Lung (tissue), 11 donors: ENCODE measurements at regions not wholly inside any gene's neighbourhood (a gene's known extent, or its start where the extent isn't known, plus 50 kb on each side); places are given as distances from the start of the nearest gene placed in this dataset.

ENCODE experiments used
- ATAC-seq: fragments of 200-7000 bp; cut with Tn5 transposase; one replicate; pipeline ENCODE4 v1.9.1; 2020; ENCODE audit warnings: moderate number of reproducible peaks; ENCODE audit not compliant: insufficient read depth, low FRiP score
- DNase-seq, 3 donors: peaks; one replicate each; pipeline ENCODE4 v3.0.0-alpha.2; 2013 to 2017
- H3K27ac ChIP-seq, 2 donors: one replicate each; pipeline ENCODE4 v1.5.1; 2013; ENCODE audit warnings: mild to moderate bottlenecking in 2 of 2, moderate library complexity in 2 of 2, control low read depth in 1 of 2, inconsistent platforms in 1 of 2, low read depth in 1 of 2, low read length in 1 of 2
- H3K27me3 ChIP-seq, 3 donors: one replicate each; pipeline ENCODE4 v1.5.1; 2013; ENCODE audit warnings: low read length in 2 of 3; ENCODE audit not compliant: control insufficient read depth in 3 of 3, insufficient read depth in 3 of 3
- H3K36me3 ChIP-seq, 4 donors: one replicate each; pipeline ENCODE4 v1.5.1; 2013; ENCODE audit warnings: low read length in 4 of 4, mild to moderate bottlenecking in 1 of 4, moderate library complexity in 1 of 4; ENCODE audit not compliant: control insufficient read depth in 4 of 4, insufficient read depth in 4 of 4
- H3K4me1 ChIP-seq, 5 donors: one replicate each; pipeline ENCODE4 v1.5.1; 2013; ENCODE audit warnings: low read length in 5 of 5, mild to moderate bottlenecking in 2 of 5, moderate library complexity in 1 of 5; ENCODE audit not compliant: control insufficient read depth in 5 of 5, insufficient read depth in 5 of 5
- H3K4me3 ChIP-seq: one replicate; pipeline ENCODE4 v1.5.1; 2013; ENCODE audit warnings: mild to moderate bottlenecking, control low read depth, moderate library complexity
- H3K9ac ChIP-seq, 2 donors: one replicate each; pipeline ENCODE4 v1.5.1; 2013; ENCODE audit warnings: low read length in 2 of 2, control low read depth in 1 of 2; ENCODE audit not compliant: insufficient read depth in 1 of 2
- H3K9me3 ChIP-seq, 4 donors: one replicate each; pipeline ENCODE4 v1.5.1; 2013; ENCODE audit warnings: low read length in 3 of 4, mild to moderate bottlenecking in 1 of 4, moderate library complexity in 1 of 4; ENCODE audit not compliant: control insufficient read depth in 4 of 4, insufficient read depth in 3 of 4
- WGBS, 2 donors: extraction: QIAGEN DNeasy Blood & Tissue Kit; methylation state at CpG; one replicate each; pipeline ENCODE4 v1.1.7; 2013; 5-methylcytosine and 5-hydroxymethylcytosine counted together
- TF ChIP-seq, protein P1 (sequence below): IDR thresholded peaks from 2 replicates; pipeline ENCODE4 v1.5.1; 2012; ENCODE audit warnings: mild to moderate bottlenecking; ENCODE audit errors: control extremely low read depth, extremely low read depth
- donor health status: control.
- donor health status: control.
- donor health status: Bipolar disorder and iron deficiency.
- donor health status: healthy.
- donor health status: DM: yes; HTN: yes; CAD: no.

DNA sequence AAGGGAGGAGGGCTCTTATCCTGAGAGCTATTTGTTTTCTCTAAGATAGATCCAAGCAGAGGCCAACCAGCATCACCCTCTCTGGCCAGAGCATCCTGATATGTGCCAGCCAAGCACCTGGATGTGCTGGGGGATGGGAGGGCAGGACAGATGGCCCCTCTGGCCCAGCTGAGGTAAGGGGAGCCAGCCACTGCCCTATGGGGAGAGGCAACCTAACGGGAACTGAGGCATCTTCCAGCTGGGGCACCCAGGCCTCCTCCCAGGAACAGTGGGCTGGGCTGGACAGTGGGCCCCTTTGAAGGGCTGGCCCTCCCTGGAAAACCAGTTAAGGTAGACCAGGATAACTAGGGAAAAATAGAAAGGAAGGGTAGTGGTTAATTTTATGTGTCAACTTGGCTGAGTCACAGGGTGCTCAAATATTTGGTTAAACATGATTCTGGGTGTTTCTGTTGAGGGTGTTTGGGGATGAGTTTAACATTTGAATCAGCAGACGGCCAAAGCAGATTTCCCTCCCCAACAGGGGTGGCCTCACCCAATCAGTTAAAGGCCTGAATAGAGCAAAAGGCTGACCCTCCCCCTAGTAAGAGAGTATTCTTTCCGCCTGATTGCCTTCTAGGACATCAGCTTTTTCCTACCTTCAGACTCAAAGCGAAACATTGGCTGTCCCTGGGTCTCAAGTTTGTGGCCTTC lies 595.1 kb downstream of the BUD13 start:
- H3K36me3 ChIP-seq = no peaks in the 10 kb centered on the region
- DNase-seq (no peak), ATAC-seq (no peak)
- no peaks in the 10 kb centered on the region for H3K9me3 ChIP-seq
- H3K4me1 ChIP-seq = peaks cover 0 to 13% (median 5%) of the 10 kb centered on the region in 5 donors
- H3K9ac ChIP-seq = no peak overlapping the region
- no peak overlapping the region for H3K4me3 ChIP-seq
- WGBS, 2 donors = 86 to 91% methylated on average over 4 of the region's 4 CpGs
- TF ChIP-seq, protein P1, sequence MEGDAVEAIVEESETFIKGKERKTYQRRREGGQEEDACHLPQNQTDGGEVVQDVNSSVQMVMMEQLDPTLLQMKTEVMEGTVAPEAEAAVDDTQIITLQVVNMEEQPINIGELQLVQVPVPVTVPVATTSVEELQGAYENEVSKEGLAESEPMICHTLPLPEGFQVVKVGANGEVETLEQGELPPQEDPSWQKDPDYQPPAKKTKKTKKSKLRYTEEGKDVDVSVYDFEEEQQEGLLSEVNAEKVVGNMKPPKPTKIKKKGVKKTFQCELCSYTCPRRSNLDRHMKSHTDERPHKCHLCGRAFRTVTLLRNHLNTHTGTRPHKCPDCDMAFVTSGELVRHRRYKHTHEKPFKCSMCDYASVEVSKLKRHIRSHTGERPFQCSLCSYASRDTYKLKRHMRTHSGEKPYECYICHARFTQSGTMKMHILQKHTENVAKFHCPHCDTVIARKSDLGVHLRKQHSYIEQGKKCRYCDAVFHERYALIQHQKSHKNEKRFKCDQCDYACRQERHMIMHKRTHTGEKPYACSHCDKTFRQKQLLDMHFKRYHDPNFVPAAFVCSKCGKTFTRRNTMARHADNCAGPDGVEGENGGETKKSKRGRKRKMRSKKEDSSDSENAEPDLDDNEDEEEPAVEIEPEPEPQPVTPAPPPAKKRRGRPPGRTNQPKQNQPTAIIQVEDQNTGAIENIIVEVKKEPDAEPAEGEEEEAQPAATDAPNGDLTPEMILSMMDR = no peak
- no peak overlapping the region for H3K27ac ChIP-seq
- H3K27me3 ChIP-seq = no peaks in the 10 kb centered on the region

DNA sequence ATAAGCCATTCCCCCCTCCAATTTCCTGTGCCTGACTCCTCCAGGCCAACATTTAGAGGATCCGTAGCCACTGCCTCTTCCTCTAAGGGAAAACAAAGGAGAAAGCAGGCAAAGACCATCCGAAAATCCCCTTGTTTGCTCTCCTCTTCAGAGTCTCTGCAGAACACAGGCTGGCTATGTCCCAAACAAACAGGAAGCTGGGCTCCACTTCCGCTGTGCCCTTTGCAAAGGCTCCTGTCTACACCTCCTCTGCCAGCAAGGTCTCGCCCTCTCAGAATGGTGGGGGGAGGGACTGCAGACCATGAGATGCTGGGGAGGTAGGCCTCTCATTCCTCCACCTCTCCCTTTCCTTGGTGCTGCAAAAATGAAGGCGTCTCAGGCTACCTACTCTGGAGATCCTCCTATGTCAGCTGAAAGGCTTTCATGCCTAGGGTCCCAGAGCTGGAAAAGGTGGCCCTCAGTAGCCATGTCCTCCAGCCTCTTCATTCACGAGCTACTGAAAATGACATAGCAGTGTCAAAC lies 596.2 kb downstream of the BUD13 start:
- no peaks in the 10 kb centered on the region for H3K27me3 ChIP-seq

DNA sequence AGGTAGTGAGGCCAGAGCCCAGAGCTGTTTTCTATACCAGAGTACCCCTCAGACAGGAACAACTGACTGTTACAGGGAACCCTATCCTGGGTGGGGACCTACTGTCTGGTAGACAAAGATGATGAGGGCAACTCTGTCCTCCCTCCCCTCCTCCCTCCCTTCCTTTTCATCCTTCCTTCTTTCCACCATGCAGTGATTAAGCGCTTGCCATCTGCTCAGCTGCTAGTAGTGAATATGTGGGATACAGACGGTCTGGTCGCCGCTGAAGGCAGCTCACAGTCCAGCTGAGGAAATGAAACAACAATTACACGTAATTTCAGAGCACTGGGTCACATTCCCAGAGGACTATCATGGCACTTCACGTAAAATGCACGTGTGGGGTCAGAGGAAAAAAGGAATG lies 597.1 kb downstream of the BUD13 start:
- 81 to 85% methylated on average over 7 of the region's 7 CpGs for WGBS, 2 donors
- H3K36me3 ChIP-seq = no peaks in the 10 kb centered on the region
- H3K27ac ChIP-seq = no peak overlapping the region
- no peaks in the 10 kb centered on the region for H3K9me3 ChIP-seq
- no peak overlapping the region for H3K9ac ChIP-seq
- no peak for ATAC-seq
- TF ChIP-seq, protein P1 = no peak
- no peaks in the 10 kb centered on the region for H3K27me3 ChIP-seq
- H3K4me3 ChIP-seq = no peak overlapping the region
- H3K4me1 ChIP-seq = peaks cover 0 to 8% (median 0%) of the 10 kb centered on the region in 5 donors
- no peak for DNase-seq

More for the DNA sequence above, 596.2 kb downstream of the BUD13 start:
- no peak for ATAC-seq
- Histone ChIP-seq H3K9ac (no peak overlapping the region), H3K4me3 (no peak overlapping the region), H3K27ac (no peak overlapping the region), H3K36me3 (no peaks in the 10 kb centered on the region), H3K4me1 (peaks cover 0 to 13% (median 0%) of the 10 kb centered on the region in 5 donors), H3K9me3 (no peaks in the 10 kb centered on the region)
- TF ChIP-seq, protein P1 = no peak
- WGBS, 2 donors = 54 to 60% methylated on average over 6 of the region's 6 CpGs
- DNase-seq = peak in 2 of 3 donors; percentile 10 to 23
